H1 (cell line): ENCODE measurements at regions not wholly inside any gene's neighbourhood (a gene's known extent, or its start where the extent isn't known, plus 50 kb on each side); places are given as distances from the start of the nearest gene placed in this dataset.

ENCODE experiments used
- CREB1 ChIP-seq: IDR thresholded peaks from 2 replicates; pipeline ENCODE4 v1.6.1; 2012; ENCODE audit warnings: inconsistent platforms
- TF ChIP-seq, protein P1 (sequence below): IDR thresholded peaks from 2 replicates; pipeline ENCODE4 v1.6.1; 2011; ENCODE audit warnings: low read length, improper control_type of control experiment

GRCh38 chr7:25454562-25455041 lies 226.3 kb upstream of the NPVF start (continued):
- TF ChIP-seq, protein P1, sequence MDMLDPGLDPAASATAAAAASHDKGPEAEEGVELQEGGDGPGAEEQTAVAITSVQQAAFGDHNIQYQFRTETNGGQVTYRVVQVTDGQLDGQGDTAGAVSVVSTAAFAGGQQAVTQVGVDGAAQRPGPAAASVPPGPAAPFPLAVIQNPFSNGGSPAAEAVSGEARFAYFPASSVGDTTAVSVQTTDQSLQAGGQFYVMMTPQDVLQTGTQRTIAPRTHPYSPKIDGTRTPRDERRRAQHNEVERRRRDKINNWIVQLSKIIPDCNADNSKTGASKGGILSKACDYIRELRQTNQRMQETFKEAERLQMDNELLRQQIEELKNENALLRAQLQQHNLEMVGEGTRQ: no peak
- no peak for TF ChIP-seq CREB1
